Lower leg skin (tissue), 4 donors: ENCODE measurements at regions not wholly inside any gene's neighbourhood (a gene's known extent, or its start where the extent isn't known, plus 50 kb on each side); places are given as distances from the start of the nearest gene placed in this dataset.

Experiments
- DNase-seq, 2 donors: peaks; one replicate each; pipeline ENCODE4 v3.0.0-alpha.2; 2019; ENCODE audit warnings: low spot score in 2 of 2
- H3K4me3 ChIP-seq: fragments of 200-600 bp; sonication (generic); 2 replicates; pipeline ENCODE4 v1.5.1; 2017; ENCODE audit warnings: mild to moderate bottlenecking, low read depth; ENCODE audit not compliant: poor library complexity, severe bottlenecking
- POLR2A ChIP-seq, 2 donors: fragments of 450-650 bp; IDR thresholded peaks; one replicate each; pipeline ENCODE4 v1.6.1; 2016 to 2017; ENCODE audit warnings: antibody characterized with exemption in 2 of 2, mild to moderate bottlenecking in 1 of 2, moderate library complexity in 1 of 2
- WGBS, 2 donors: methylation state at CpG; one replicate each; pipeline ENCODE4 v1.1.5; 2018; 5-methylcytosine and 5-hydroxymethylcytosine counted together
- intact Hi-C: fragments of 100-400 bp; cut with DNase I; formaldehyde crosslinking; loops from one replicate; pipeline ENCODE4 v1.15.0; 2023; ENCODE audit warnings: low total_unique reads
- TF ChIP-seq, protein P1 (sequence below), 3 donors: fragments of 450-650 bp; IDR thresholded peaks; one replicate each; pipeline ENCODE4 v1.5.1; 2016; ENCODE audit warnings: antibody characterized with exemption in 3 of 3, mild to moderate bottlenecking in 3 of 3, moderate library complexity in 2 of 3

DNA sequence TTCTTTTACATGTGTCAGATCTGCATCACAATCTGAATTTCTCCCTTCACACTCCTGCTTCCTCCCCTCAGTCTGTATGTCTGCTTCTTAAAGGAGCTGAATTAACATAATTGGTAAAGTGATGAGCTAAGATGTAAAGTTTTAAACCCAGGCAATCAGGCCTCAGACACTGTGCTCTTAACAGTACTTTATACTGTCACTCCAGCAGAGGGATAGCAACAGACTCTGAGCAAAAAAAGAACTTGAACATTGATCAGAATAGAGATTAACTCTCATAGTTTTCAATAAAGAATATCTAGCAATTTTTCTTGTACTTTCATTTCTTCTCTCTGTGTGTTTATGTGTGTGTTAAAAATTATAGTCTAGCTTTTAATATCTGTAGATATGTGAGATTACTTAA is 110.3 kb downstream of the DUSP10 start:
- no peak for TF ChIP-seq POLR2A (IDR thresholded peaks at IDR 0.05)
- TF ChIP-seq, protein P1, sequence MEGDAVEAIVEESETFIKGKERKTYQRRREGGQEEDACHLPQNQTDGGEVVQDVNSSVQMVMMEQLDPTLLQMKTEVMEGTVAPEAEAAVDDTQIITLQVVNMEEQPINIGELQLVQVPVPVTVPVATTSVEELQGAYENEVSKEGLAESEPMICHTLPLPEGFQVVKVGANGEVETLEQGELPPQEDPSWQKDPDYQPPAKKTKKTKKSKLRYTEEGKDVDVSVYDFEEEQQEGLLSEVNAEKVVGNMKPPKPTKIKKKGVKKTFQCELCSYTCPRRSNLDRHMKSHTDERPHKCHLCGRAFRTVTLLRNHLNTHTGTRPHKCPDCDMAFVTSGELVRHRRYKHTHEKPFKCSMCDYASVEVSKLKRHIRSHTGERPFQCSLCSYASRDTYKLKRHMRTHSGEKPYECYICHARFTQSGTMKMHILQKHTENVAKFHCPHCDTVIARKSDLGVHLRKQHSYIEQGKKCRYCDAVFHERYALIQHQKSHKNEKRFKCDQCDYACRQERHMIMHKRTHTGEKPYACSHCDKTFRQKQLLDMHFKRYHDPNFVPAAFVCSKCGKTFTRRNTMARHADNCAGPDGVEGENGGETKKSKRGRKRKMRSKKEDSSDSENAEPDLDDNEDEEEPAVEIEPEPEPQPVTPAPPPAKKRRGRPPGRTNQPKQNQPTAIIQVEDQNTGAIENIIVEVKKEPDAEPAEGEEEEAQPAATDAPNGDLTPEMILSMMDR (IDR thresholded peaks at IDR 0.05): no peak
- H3K4me3 ChIP-seq: no peak overlapping the region
- no peak for DNase-seq
- intact Hi-C loops: no loop called here

DNA sequence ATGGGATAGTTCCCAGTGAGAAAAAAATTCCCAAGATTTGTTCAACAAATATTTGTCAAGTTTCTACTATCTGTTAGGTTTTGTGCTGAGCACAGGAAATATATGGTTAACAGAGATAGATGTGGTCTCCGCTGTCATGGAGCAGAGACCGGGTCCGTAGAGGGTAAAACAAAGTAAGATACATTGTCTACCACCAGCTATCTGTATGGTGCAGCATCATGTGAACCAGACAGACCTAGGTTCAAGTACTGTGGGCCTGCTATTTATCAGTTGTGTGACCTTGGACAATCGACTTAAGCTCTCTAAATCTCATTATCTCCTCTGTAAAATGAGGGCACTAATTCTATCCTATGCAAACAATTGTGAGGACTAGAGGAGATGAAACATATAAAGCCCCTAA is 109.8 kb downstream of the DUSP10 start:
- DNase-seq: no peak
- no peak overlapping the region for H3K4me3 ChIP-seq
- intact Hi-C loops: no loop called here
- TF ChIP-seq, protein P1 (IDR thresholded peaks at IDR 0.05): no peak
- no peak for TF ChIP-seq POLR2A (IDR thresholded peaks at IDR 0.05)
- WGBS, 2 donors: 84 to 87% methylated on average over 4 of the region's 4 CpGs

DNA sequence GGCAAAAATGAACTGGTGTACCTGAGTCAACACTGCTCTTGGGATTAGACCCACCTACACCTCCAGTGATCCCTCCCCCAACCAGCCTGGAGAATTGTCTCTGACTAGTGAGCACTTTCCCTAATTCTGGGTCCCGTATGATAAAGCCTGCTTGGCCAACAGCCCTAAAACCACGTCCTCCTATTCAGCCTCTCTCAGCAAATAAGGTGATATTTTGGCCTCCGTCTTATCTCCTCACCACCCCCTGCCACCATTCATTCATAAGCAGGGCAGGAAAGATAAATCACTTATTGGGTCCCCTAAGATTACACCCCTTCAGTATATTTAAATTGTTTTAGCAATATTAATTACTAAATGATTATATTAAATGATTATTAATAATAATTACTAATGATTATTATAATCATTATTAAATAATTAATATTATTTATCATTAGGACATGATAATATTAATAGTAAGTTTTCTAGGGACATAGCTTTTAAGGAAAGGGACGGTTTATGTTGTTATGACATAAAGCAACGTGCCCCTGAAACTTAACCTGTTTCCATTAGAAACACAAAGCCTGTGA is 108.0 kb downstream of the DUSP10 start:
- WGBS, 2 donors: 87 to 93% methylated on average over 5 of the region's 5 CpGs
- intact Hi-C loops: no loop called here
- TF ChIP-seq, protein P1 (IDR thresholded peaks at IDR 0.05): no peak
- TF ChIP-seq POLR2A (IDR thresholded peaks at IDR 0.05): no peak
- no peak overlapping the region for H3K4me3 ChIP-seq
- DNase-seq: no peak

DNA sequence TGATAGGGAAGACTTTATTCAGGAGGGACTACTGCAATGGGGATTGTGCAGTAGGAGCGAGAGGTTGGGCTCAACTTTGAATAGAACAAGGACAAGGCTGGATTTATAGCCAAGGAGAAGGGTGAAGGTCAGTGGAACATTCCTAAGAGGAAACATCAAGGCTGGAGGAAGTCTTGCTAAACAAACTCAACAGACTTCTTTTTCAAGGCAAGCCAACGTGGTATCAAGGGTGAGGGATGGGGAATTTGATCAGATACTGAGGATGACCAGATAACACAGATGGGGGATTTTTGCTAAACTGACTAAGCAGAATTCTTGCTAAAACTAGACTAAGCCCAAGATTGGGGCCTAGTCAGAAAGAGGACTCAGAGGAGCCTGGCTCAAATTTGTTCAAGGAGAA is 107.3 kb downstream of the DUSP10 start:
- no peak for TF ChIP-seq POLR2A (IDR thresholded peaks at IDR 0.05)
- TF ChIP-seq, protein P1 (IDR thresholded peaks at IDR 0.05): no peak
- no peak for DNase-seq
- intact Hi-C loops: no loop called here
- WGBS, 2 donors: 63 to 71% methylated on average over 2 of the region's 2 CpGs
- H3K4me3 ChIP-seq: no peak overlapping the region

DNA sequence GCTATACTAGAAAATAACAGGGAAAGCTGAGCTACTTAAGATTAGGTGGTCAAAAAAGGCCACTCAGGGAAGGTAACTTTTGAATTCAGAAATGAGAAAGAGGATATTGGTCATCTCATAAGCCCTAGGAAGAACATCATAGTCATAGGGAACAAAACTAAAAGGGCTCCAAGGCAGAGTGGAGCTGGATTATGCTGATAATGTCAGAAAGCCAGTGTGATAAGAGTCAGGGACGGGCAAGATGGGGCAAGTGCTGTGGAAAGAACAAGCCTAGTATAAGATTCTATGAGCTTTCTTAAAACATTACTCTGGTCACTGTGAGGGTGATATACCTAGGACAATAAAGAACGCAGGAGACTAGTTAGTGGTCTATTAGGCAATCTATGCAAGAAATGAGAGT is 106.6 kb downstream of the DUSP10 start:
- H3K4me3 ChIP-seq: no peak overlapping the region
- no peak for DNase-seq
- TF ChIP-seq, protein P1 (IDR thresholded peaks at IDR 0.05): no peak
- TF ChIP-seq POLR2A (IDR thresholded peaks at IDR 0.05): no peak
- intact Hi-C loops: no loop called here
- 67% methylated on average over 2 of the region's 2 CpGs for WGBS, 2 donors

DNA sequence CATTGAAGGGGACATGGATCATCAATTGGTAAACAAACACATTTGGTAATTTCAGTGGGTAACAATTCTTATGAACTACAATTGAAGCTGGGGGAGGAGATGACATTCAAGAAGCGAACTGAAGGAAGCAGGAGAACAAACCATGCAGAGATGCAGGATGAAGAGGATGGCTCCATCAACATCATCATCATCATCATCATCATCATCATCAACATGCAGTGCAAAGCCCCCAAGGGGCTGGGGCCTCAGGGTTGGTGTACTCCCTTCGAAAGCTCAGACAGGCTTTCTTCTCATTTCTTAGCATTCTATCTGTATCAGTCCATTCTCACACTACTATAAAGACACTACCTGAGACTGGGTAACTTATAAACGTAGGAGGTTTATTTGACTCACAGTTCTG is 105.8 kb downstream of the DUSP10 start:
- WGBS, 2 donors: 78 to 100% methylated on average over 3 of the region's 3 CpGs
- H3K4me3 ChIP-seq: no peak overlapping the region
- intact Hi-C loops: no loop called here
- no peak for TF ChIP-seq POLR2A (IDR thresholded peaks at IDR 0.05)
- TF ChIP-seq, protein P1 (IDR thresholded peaks at IDR 0.05): no peak
- DNase-seq: no peak
